Duodenal mucosa (tissue), 2 donors: ENCODE measurements at regions not wholly inside any gene's neighbourhood (a gene's known extent, or its start where the extent isn't known, plus 50 kb on each side); places are given as distances from the start of the nearest gene placed in this dataset.

ENCODE experiments used
- H3K27ac ChIP-seq: one replicate; pipeline ENCODE4 v1.7.0; 2013; ENCODE audit warnings: low read depth, low read length
- H3K27me3 ChIP-seq, 2 donors: one replicate each; pipeline ENCODE4 v1.7.0; 2013; ENCODE audit warnings: low read length in 2 of 2, control low read depth in 1 of 2; ENCODE audit not compliant: insufficient read depth in 2 of 2, control insufficient read depth in 1 of 2
- H3K36me3 ChIP-seq, 2 donors: one replicate each; pipeline ENCODE4 v1.7.0; 2013; ENCODE audit warnings: low read length in 2 of 2, control low read depth in 1 of 2; ENCODE audit not compliant: insufficient read depth in 2 of 2, control insufficient read depth in 1 of 2
- H3K4me1 ChIP-seq, 2 donors: one replicate each; pipeline ENCODE4 v1.7.0; 2013; ENCODE audit warnings: low read length in 2 of 2, control low read depth in 1 of 2; ENCODE audit not compliant: insufficient read depth in 2 of 2, control insufficient read depth in 1 of 2
- H3K4me3 ChIP-seq, 2 donors: one replicate each; pipeline ENCODE4 v1.7.0; 2013; ENCODE audit warnings: low read length in 2 of 2, low read depth in 1 of 2
- H3K9ac ChIP-seq, 2 donors: one replicate each; pipeline ENCODE4 v1.7.0; 2013; ENCODE audit warnings: low read length in 2 of 2, low read depth in 1 of 2
- H3K9me3 ChIP-seq, 2 donors: one replicate each; pipeline ENCODE4 v1.7.0; 2013; ENCODE audit warnings: low read length in 2 of 2, control low read depth in 1 of 2; ENCODE audit not compliant: control insufficient read depth in 1 of 2

GRCh38 chr13:62358646-62358932, 942.9 kb upstream of the PCDH20 start:
- Histone ChIP-seq H3K4me3 (no peak overlapping the region), H3K9ac (no peak overlapping the region), H3K27ac (no peak overlapping the region), H3K36me3 (no peaks in the 10 kb centered on the region), H3K4me1 (no peaks in the 10 kb centered on the region), H3K27me3 (no peaks in the 10 kb centered on the region), H3K9me3 (peaks cover 0 to 3% of the 10 kb centered on the region in 2 donors)

- no peak overlapping the region for H3K4me3 ChIP-seq
- no peaks in the 10 kb centered on the region for H3K27me3 ChIP-seq
- H3K9me3 ChIP-seq, result peaks cover 0 to 3% of the 10 kb centered on the region in 2 donors
- H3K36me3 ChIP-seq, result no peaks in the 10 kb centered on the region
- H3K4me1 ChIP-seq, result no peaks in the 10 kb centered on the region
- H3K9ac ChIP-seq, result no peak overlapping the region
- no peak overlapping the region for H3K27ac ChIP-seq
These were observed 942.4 kb upstream of the PCDH20 start for GRCh38 chr13:62357887-62358645.

DNA sequence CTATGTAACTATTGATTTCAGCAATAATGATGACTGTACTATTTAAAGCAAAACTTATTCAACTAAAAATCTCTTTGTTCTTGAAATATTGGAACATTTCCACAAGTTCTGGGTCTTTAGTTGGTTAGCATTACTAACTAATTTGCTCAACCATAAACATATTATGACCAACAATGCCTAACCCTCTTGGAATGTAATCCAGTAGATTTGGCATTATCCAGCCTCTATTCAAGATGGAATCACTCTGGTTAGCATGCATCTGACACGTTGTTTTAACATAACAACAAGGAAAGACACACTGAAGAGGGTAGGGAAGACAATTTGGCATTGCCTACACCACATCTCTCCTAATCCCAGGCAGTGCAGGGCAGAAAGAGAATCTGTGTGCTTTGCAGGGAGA, 941.3 kb upstream of the PCDH20 start:
- Histone ChIP-seq H3K27me3 (no peaks in the 10 kb centered on the region), H3K4me1 (no peaks in the 10 kb centered on the region), H3K36me3 (no peaks in the 10 kb centered on the region), H3K9me3 (peaks cover 0 to 3% of the 10 kb centered on the region in 2 donors), H3K9ac (no peak overlapping the region), H3K27ac (no peak overlapping the region), H3K4me3 (no peak overlapping the region)

DNA sequence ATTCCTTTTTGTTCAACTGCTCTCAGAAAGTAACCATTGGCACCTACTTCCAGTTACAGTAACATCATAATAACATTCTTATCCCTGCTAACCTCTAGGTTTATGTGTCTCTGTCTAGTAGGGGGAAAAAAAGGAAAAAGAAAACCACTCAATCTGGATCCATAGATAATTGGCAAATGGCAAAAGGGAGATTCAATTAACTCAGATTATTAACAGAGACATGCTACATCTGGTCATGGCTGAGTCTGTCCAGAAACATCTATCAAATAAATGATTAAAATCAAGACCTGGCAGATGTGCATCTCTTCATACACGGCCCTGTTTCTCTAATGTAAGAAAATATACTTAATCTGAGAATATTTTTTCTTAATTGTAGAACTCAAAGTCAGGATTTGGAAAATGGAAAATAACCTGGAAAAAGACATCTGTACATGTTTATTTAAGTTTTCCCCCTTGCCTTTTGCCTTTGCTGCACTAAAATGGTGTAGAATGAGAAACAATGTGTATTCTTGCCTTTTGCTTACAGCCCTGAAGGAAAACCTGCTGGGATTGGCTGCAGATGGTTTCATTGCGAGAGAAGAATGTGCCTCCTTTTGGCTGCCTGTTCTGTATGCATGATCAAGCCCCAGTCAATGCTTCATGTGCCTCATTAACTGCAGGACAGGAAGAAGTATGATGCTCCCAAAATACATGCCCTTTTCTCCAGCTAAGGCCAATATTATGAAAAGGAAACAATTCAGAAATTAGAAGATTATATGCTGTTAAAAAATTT, 921.6 kb upstream of the PCDH20 start:
- Histone ChIP-seq H3K36me3 (no peaks in the 10 kb centered on the region), H3K9me3 (no peaks in the 10 kb centered on the region), H3K4me3 (no peak overlapping the region), H3K9ac (no peak overlapping the region), H3K27me3 (no peaks in the 10 kb centered on the region), H3K27ac (no peak overlapping the region), H3K4me1 (no peaks in the 10 kb centered on the region)

DNA sequence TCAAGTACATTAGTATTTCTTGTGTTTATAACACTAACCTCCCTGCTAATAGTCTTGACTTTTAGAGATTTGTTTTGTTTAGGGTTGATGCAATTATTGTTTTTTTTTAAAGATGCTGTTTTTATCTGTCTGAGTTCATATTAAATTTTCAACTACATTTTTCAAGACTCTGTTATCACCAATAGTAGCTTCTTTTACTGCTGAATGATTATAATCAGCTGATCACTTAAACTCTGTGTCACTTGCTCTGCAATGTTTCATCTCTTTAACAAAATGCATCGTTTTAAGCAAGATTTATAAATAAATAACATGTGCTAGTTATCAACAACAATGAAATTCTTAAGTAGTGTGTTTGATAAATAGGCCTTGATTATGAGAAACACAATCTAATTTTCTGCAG, 920.9 kb upstream of the PCDH20 start:
- no peaks in the 10 kb centered on the region for H3K36me3 ChIP-seq
- H3K9me3 ChIP-seq, result no peaks in the 10 kb centered on the region
- H3K9ac ChIP-seq, result no peak overlapping the region
- no peaks in the 10 kb centered on the region for H3K27me3 ChIP-seq
- no peaks in the 10 kb centered on the region for H3K4me1 ChIP-seq
- no peak overlapping the region for H3K27ac ChIP-seq
- H3K4me3 ChIP-seq, result no peak overlapping the region

DNA sequence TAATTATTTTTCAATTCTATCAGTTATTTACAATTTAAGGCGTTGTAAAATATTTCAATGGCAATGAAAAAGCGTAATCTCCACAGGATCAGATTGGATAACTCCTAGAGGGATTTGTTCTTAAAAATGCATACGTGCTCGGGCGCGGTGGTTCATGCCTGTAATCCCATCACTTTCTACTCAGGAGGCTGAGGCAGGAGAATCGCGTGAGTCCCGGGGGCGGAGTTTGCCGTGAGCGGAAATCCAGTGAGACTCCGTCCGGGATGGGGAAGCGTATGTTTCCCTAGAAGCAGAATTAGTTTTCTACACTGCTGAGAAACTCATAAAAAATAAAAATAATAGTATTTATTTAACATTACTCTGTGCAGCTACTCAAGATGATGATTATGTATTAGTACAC, 917.8 kb upstream of the PCDH20 start:
- H3K4me1 ChIP-seq, result no peaks in the 10 kb centered on the region
- no peaks in the 10 kb centered on the region for H3K27me3 ChIP-seq
- H3K9me3 ChIP-seq, result no peaks in the 10 kb centered on the region
- H3K4me3 ChIP-seq, result no peak overlapping the region
- H3K9ac ChIP-seq, result no peak overlapping the region
- no peaks in the 10 kb centered on the region for H3K36me3 ChIP-seq
- H3K27ac ChIP-seq, result no peak overlapping the region

DNA sequence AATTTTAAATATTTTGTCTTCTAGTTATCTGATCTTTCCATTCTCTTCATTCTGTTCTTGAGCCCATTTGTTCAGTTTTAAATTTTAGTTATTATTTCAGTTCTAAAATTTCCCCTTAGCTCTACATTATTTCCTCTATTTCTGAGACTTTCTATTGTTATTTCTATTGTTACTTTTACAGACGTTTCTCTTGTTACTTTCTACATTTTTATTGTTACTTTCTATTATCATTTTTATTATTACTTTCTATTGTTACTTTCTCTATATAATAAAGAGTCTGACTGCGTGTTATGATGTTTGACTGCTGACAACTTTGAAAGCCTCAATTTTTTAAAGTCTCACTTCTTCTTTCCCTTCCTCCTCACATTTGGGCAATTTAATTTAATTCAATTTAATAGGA, 915.7 kb upstream of the PCDH20 start:
- peaks cover 0 to 4% of the 10 kb centered on the region in 2 donors for H3K9me3 ChIP-seq
- H3K27me3 ChIP-seq, result no peaks in the 10 kb centered on the region
- H3K36me3 ChIP-seq, result no peaks in the 10 kb centered on the region
- H3K27ac ChIP-seq, result no peak overlapping the region
- no peak overlapping the region for H3K9ac ChIP-seq
- no peaks in the 10 kb centered on the region for H3K4me1 ChIP-seq
- H3K4me3 ChIP-seq, result no peak overlapping the region

GRCh38 chr13:62327367-62327766, 911.7 kb upstream of the PCDH20 start:
- H3K9ac ChIP-seq, result no peak overlapping the region
- no peaks in the 10 kb centered on the region for H3K36me3 ChIP-seq
- H3K27me3 ChIP-seq, result no peaks in the 10 kb centered on the region

DNA sequence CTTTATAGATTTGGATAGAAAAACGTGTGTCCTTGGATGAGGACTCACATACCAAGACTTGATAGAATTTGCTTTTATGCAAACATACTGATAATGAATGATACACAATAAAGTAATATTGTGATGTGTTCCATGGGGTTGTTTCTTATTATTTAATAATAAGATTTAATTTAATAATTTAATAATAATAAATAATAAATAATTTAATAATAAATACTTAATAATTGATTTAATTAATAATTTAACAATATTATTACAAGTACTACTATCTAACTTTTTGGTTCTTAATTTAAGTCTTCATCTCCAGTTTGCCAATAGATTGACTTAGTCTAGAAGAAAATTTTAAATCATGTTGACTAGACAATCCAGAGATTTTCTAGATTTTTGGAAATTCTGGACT, 909.2 kb upstream of the PCDH20 start:
- Histone ChIP-seq H3K4me3 (no peak overlapping the region), H3K4me1 (no peaks in the 10 kb centered on the region), H3K36me3 (no peaks in the 10 kb centered on the region), H3K9me3 (peaks cover 0 to 4% of the 10 kb centered on the region in 2 donors), H3K27me3 (no peaks in the 10 kb centered on the region), H3K9ac (no peak overlapping the region), H3K27ac (no peak overlapping the region)

More at GRCh38 chr13:62327367-62327766, 911.7 kb upstream of the PCDH20 start:
- H3K27ac ChIP-seq, result no peak overlapping the region
- no peak overlapping the region for H3K4me3 ChIP-seq
- H3K9me3 ChIP-seq, result peaks cover 0 to 4% of the 10 kb centered on the region in 2 donors
- H3K4me1 ChIP-seq, result no peaks in the 10 kb centered on the region

DNA sequence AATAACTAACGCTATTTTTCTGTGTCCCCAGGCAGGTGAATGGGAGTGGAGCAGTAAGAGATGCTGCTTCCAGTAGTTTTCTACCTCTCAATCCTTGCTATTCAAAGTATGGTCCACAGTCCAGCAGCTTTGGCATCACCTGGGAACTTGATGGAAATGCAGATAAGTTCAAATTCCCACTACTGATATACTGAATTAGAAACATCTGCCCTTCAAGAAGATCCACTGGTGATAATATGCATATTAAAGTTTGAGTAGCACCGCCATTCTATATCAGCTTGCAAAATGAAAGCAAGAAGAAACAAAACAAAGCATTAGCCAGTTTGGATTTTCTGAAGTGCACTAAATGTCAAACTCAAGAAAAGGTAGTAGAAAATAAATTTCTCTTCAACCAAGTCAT, 906.2 kb upstream of the PCDH20 start:
- H3K9ac ChIP-seq, result no peak overlapping the region

More for the DNA sequence above, 906.2 kb upstream of the PCDH20 start:
- Histone ChIP-seq H3K4me3 (no peak overlapping the region), H3K9me3 (no peaks in the 10 kb centered on the region), H3K27me3 (no peaks in the 10 kb centered on the region), H3K36me3 (no peaks in the 10 kb centered on the region), H3K27ac (no peak overlapping the region), H3K4me1 (no peaks in the 10 kb centered on the region)
